Ectodermal cell (in vitro differentiated cells): ENCODE measurements at regions not wholly inside any gene's neighbourhood (a gene's known extent, or its start where the extent isn't known, plus 50 kb on each side); places are given as distances from the start of the nearest gene placed in this dataset.

Experiments
- H3K27ac ChIP-seq: 2 replicates; pipeline ENCODE4 v1.7.0; 2013; ENCODE audit warnings: mild to moderate bottlenecking, low read depth, low read length; ENCODE audit not compliant: insufficient read depth, poor library complexity, severe bottlenecking
- H3K27me3 ChIP-seq: 2 replicates; pipeline ENCODE4 v1.7.0; 2013; ENCODE audit warnings: mild to moderate bottlenecking, low read length; ENCODE audit not compliant: insufficient read depth, control insufficient read depth, poor library complexity, severe bottlenecking
- H3K36me3 ChIP-seq: one replicate; pipeline ENCODE4 v1.7.0; 2013; ENCODE audit warnings: low read length; ENCODE audit not compliant: control insufficient read depth, insufficient read depth
- H3K4me1 ChIP-seq: one replicate; pipeline ENCODE4 v1.7.0; 2013; ENCODE audit warnings: low read length; ENCODE audit not compliant: control insufficient read depth, insufficient read depth
- H3K4me3 ChIP-seq: 2 replicates; pipeline ENCODE4 v1.7.0; 2013; ENCODE audit warnings: low read depth, low read length, control low read depth; ENCODE audit not compliant: insufficient read depth
- H3K9me3 ChIP-seq: 2 replicates; pipeline ENCODE4 v1.7.0; 2013; ENCODE audit warnings: mild to moderate bottlenecking, low read length, moderate library complexity; ENCODE audit not compliant: control insufficient read depth
- WGBS, 2 experiments: methylation state at CpG; one replicate each; pipeline ENCODE4 v1.1.7; 2013; ENCODE audit warnings: missing lambda C conversion rate in 2 of 2; 5-methylcytosine and 5-hydroxymethylcytosine counted together

- Histone ChIP-seq H3K27ac (no peak overlapping the region), H3K27me3 (no peaks in the 10 kb centered on the region), H3K36me3 (no peaks in the 10 kb centered on the region), H3K4me3 (no peak overlapping the region), H3K9me3 (no peaks in the 10 kb centered on the region), H3K4me1 (no peaks in the 10 kb centered on the region)
Measured at GRCh38 chr6:48904809-48905208, 558.2 kb downstream of the MMUT start.

GRCh38 chr6:48894469-48894868 lies 568.6 kb downstream of the MMUT start:
- Histone ChIP-seq H3K27me3 (no peaks in the 10 kb centered on the region), H3K4me3 (no peak overlapping the region), H3K9me3 (no peaks in the 10 kb centered on the region), H3K36me3 (no peaks in the 10 kb centered on the region), H3K4me1 (no peaks in the 10 kb centered on the region), H3K27ac (no peak overlapping the region)
- WGBS, 2 experiments: 90 to 96% methylated on average over 2 to 3 of the region's 3 CpGs

- no peaks in the 10 kb centered on the region for H3K9me3 ChIP-seq
- H3K36me3 ChIP-seq: no peaks in the 10 kb centered on the region
- no peak overlapping the region for H3K4me3 ChIP-seq
- H3K4me1 ChIP-seq: no peaks in the 10 kb centered on the region
- H3K27me3 ChIP-seq: no peaks in the 10 kb centered on the region
- no CpG with 5 or more reads among the region's 1 CpG for WGBS, 2 experiments
- no peak overlapping the region for H3K27ac ChIP-seq
Measured at GRCh38 chr6:48893048-48893447, 570.0 kb downstream of the MMUT start.

GRCh38 chr6:48891308-48891707 lies 571.7 kb downstream of the MMUT start:
- H3K27me3 ChIP-seq: no peaks in the 10 kb centered on the region
- H3K27ac ChIP-seq: no peak overlapping the region
- H3K4me1 ChIP-seq: no peaks in the 10 kb centered on the region
- H3K4me3 ChIP-seq: no peak overlapping the region
- 91 to 100% methylated on average over 3 of the region's 3 CpGs for WGBS, 2 experiments
- H3K9me3 ChIP-seq: no peaks in the 10 kb centered on the region
- no peaks in the 10 kb centered on the region for H3K36me3 ChIP-seq

- Histone ChIP-seq H3K4me1 (no peaks in the 10 kb centered on the region), H3K27ac (no peak overlapping the region), H3K4me3 (no peak overlapping the region), H3K36me3 (no peaks in the 10 kb centered on the region), H3K27me3 (no peaks in the 10 kb centered on the region), H3K9me3 (no peaks in the 10 kb centered on the region)
- 93 to 100% methylated on average over 2 of the region's 2 CpGs for WGBS, 2 experiments
Measured at GRCh38 chr6:48889429-48889828, 573.6 kb downstream of the MMUT start.

GRCh38 chr6:48883116-48883515 lies 579.9 kb downstream of the MMUT start:
- Histone ChIP-seq H3K36me3 (no peaks in the 10 kb centered on the region), H3K4me3 (no peak overlapping the region), H3K27ac (no peak overlapping the region), H3K9me3 (no peaks in the 10 kb centered on the region), H3K27me3 (no peaks in the 10 kb centered on the region), H3K4me1 (no peaks in the 10 kb centered on the region)

- H3K27me3 ChIP-seq: no peaks in the 10 kb centered on the region
- H3K36me3 ChIP-seq: no peaks in the 10 kb centered on the region
- H3K4me3 ChIP-seq: no peak overlapping the region
- no peak overlapping the region for H3K27ac ChIP-seq
- no peaks in the 10 kb centered on the region for H3K4me1 ChIP-seq
- no CpG with 5 or more reads among the region's 1 CpG for WGBS, 2 experiments
- H3K9me3 ChIP-seq: no peaks in the 10 kb centered on the region
Measured at GRCh38 chr6:48881551-48881950, 581.5 kb downstream of the MMUT start.

- Histone ChIP-seq H3K9me3 (no peaks in the 10 kb centered on the region), H3K36me3 (no peaks in the 10 kb centered on the region)
- no CpG with 5 or more reads among the region's 1 CpG for WGBS, 2 experiments
Measured at GRCh38 chr6:48869595-48869994, 593.5 kb downstream of the MMUT start.

GRCh38 chr6:48866682-48867081 lies 596.4 kb downstream of the MMUT start:
- Histone ChIP-seq H3K4me3 (no peak overlapping the region), H3K36me3 (no peaks in the 10 kb centered on the region), H3K27me3 (no peaks in the 10 kb centered on the region), H3K9me3 (no peaks in the 10 kb centered on the region), H3K27ac (no peak overlapping the region), H3K4me1 (no peaks in the 10 kb centered on the region)
- WGBS, 2 experiments: 100% methylated on average over 1 to 2 of the region's 3 CpGs

More at GRCh38 chr6:48869595-48869994, 593.5 kb downstream of the MMUT start:
- Histone ChIP-seq H3K4me1 (no peaks in the 10 kb centered on the region), H3K4me3 (no peak overlapping the region), H3K27me3 (no peaks in the 10 kb centered on the region), H3K27ac (no peak overlapping the region)

- H3K4me3 ChIP-seq: no peak overlapping the region
- H3K27ac ChIP-seq: no peak overlapping the region
- H3K36me3 ChIP-seq: no peaks in the 10 kb centered on the region
- H3K9me3 ChIP-seq: no peaks in the 10 kb centered on the region
- no peaks in the 10 kb centered on the region for H3K4me1 ChIP-seq
- H3K27me3 ChIP-seq: no peaks in the 10 kb centered on the region
- 97 to 99% methylated on average over 3 of the region's 3 CpGs for WGBS, 2 experiments
Measured at GRCh38 chr6:48860175-48860574, 602.9 kb downstream of the MMUT start.

- no peaks in the 10 kb centered on the region for H3K9me3 ChIP-seq
- no peaks in the 10 kb centered on the region for H3K27me3 ChIP-seq
- H3K4me1 ChIP-seq: no peaks in the 10 kb centered on the region
- 91% methylated on average over 2 of the region's 2 CpGs; no CpG with 5 or more reads in 1 of the 2 experiments for WGBS, 2 experiments
- no peak overlapping the region for H3K27ac ChIP-seq
- H3K4me3 ChIP-seq: no peak overlapping the region
- no peaks in the 10 kb centered on the region for H3K36me3 ChIP-seq
Measured at GRCh38 chr6:48859562-48860123, 603.4 kb downstream of the MMUT start.
